GM18867 (cell line): ENCODE measurements at regions not wholly inside any gene's neighbourhood (a gene's known extent, or its start where the extent isn't known, plus 50 kb on each side); places are given as distances from the start of the nearest gene placed in this dataset.

ENCODE experiments used
- ATAC-seq: cut with Tn5 transposase; IDR thresholded peaks from one replicate; pipeline ENCODE4 v1.9.1; 2021; ENCODE audit warnings: mild to moderate bottlenecking, moderate library complexity; ENCODE audit not compliant: unreplicated experiment

DNA sequence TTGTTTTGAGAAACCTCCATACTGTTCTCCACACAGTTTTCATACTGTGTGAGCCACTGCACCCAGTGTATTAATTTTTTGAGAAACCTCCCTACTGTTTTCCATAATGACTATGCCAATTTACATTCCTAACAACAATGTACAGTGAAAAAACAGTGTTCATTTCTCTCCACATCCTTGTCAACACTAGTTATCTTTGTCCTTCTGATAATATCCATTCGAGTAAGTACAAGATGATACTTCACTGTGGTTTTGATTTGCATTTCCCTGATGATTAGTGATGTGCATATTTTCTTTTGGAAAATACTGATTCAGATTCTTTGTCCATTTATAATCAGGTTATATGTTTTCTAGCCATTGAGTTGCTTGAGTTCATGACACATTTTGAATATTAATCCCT is 462.0 kb downstream of the CDH11 start:
- ATAC-seq: no peak

DNA sequence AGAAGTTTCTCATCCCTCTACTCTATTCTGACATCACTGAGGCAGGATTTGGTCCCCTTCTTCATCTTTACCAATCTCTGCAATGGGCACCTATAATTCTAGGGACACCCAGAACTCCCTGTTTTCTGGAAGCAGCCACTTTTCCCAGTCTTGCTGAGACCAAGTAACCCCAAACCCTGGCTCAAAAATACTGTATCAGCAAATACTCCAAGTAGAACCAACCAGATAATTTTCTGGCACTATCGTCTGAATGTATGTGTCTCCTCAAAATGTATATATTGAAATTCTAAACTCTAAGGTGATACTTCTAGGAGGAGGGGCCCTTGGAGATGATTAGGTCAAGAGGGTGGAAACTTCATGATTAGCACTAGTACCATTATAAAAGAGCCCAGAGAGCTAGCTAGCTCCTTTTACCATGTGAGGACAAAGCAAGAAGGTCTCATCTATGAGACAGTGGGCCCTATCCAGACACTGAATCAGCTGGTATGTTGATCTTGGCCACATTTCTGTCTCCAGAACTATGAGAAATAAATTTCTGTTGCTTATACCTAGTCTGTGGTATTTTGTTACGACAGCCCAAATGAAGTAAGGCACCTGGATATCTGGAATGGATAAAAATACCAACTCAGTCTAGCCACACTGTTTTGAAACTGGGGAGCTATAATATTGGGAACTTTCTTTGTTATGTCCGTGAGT is 464.4 kb downstream of the CDH11 start:
- no peak for ATAC-seq

GRCh38 chr16:64656471-64656870 is 465.4 kb downstream of the CDH11 start:
- ATAC-seq: no peak

- ATAC-seq: no peak
Measured at GRCh38 chr16:64654178-64654577, 467.7 kb downstream of the CDH11 start.

GRCh38 chr16:64648282-64648681 is 473.6 kb downstream of the CDH11 start:
- no peak for ATAC-seq

- ATAC-seq: no peak
Measured at GRCh38 chr16:64641343-64641742, 480.5 kb downstream of the CDH11 start.

GRCh38 chr16:64638766-64639165 is 483.1 kb downstream of the CDH11 start:
- no peak for ATAC-seq

- no peak for ATAC-seq
Measured at GRCh38 chr16:64629622-64630021, 492.2 kb downstream of the CDH11 start.

DNA sequence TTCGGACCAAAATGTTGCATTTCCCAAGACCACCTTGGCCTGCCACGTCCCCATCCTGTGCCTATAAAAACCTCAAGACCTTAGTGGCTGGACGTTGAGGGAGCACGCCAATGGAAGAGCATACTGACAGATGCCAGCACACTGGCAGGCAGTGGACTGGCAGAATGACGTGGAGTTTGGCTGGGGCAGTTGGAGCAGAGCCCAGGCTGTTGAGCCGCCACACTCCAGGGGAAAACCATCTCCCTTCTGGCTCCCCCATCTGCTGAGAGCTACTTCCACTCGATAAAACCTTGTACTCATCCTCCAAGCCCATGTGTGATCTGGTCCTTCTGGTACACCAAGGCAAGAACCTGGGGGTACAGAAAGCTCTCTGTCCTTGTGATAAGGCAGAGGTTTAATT is 494.1 kb downstream of the CDH11 start:
- ATAC-seq: no peak

DNA sequence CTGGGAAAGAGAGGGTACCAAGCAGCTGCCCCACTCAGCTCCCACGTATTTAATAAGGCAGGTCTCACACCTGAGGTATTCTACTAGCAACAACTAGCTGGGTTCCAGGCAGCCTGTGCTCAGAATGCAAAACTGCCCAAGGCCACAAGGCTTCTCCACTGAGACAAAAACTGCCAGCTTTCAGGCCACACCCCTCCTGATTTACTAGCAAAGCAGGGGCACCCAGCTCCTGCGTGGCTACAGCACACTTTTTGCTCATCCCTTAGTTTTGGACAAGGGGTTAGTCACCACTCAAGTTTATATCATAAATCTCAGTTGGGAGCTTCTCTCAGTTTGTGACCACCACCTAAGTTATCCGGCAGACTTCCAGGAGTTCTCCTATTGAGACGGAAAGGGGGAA is 494.6 kb downstream of the CDH11 start:
- ATAC-seq: no peak

- no peak for ATAC-seq
Measured at GRCh38 chr16:64626776-64627175, 495.1 kb downstream of the CDH11 start.

DNA sequence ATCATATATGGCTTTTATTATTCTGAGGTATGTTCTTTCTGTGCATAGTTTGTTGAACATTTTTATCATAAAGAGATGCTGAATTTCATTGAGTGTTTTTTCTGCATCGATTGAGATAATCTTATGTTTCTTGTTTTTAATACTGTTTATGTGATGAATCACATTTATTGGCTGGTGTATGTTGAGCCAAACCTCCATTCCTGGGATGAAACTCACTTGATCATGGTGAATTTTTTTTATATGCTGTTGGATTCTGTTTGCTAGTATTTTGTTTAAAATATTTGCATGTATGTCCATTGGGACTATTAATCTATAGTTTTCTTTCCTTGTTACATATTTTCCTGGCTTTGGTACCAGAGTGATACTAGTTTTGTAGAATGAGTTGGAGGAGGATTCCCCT is 500.2 kb downstream of the CDH11 start:
- no peak for ATAC-seq

DNA sequence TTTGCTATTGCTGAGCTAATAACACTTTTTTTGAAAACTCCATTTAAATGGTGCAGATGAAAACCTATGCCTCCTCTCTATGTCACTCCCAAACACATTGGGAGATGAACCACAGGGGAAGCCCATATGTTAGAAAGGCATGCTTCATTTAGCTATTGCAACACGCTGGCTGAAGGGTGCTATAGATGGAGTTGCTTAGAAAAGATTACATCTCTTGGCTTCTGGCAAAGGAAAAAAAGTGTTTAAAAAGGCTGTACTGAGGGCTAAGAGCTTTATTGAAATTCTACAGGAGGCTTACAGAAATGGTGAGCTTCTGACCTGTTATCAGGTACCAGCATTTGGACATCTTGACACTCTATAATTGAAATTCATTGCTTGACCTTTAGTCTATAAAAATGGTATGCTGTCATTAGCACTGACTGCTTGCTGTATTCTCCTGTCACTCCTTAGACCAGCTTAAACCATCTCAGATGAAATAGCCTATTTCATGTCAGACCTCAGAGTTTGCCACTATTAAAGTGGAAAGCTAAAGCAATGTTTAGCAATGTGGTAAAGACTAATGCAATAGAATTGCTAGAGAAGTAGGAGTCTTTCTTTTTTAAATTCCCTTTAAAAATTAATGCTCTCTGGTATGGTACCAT is 503.9 kb downstream of the CDH11 start:
- ATAC-seq: no peak

DNA sequence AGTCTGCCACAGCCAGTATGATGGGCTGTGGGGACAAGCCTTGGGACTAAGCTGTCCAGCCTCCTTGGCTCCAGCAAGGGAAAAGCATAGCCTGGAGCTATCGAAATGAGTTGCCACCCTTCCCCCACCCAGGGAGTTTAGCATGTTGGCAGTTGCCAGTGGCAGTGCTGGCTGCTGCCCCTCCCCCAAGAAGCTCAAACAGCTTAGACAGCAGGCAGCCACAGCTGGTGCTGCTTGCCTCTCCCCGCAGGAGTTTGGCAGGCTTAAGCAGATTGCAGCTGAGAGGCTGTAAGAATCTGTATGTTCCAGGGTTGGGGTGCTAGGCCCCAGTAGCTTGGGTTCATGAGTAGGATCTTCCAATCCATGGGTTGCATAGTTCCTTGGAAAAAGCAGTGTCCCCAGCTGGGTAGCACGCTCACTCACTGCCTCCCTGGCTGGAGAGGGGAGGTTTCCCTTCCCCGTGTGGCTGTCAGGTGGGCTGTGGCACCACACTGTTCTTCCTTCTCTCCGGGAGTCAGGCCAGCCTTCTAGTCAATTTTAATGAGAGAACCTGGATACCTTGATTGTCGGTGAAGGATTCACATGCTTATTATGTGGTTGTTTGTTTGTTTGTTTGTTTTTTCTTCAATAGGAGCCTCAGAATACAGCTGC is 506.1 kb downstream of the CDH11 start:
- no peak for ATAC-seq

- no peak for ATAC-seq
Measured at GRCh38 chr16:64596196-64596595, 525.7 kb downstream of the CDH11 start.

DNA sequence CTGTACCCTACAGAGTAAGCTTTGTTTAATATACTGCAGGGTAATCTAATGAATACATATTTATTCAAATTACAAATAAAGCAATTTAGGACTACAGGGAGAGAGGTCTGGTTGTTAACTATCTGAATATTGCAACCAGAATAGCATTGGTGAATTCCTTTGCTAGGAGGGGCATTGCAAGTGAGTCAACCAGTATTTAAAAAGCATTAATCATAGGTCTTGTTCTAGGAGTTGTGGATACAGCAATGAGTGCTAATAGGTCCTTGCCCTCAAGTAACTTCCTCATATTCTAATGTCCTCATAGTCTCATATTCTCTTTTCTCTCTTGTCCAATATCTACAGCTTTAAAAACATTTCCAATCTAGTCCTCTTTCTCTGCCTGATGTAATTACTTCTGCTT is 531.4 kb downstream of the CDH11 start:
- ATAC-seq: no peak

GRCh38 chr16:64589836-64590235 is 532.0 kb downstream of the CDH11 start:
- ATAC-seq: no peak

DNA sequence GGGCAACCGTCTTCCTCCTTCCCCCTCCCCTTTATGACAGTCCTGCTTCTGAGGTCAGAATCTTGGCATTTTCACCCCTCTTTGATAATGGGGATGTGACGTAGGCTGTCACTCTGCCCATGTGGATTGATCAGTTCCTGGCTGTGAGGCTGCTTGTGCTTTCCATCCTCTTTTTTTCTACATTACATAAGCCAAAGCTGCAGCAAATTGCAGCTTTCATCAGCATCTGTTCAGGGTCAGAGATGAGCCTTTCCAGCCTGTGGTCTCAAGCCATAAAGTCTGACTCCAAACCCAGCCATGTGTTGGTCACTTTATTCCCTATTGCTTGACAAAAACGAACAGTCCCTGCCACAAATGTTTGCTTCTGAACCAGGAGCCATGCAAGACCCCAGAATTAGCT is 535.1 kb downstream of the CDH11 start:
- no peak for ATAC-seq

GRCh38 chr16:64585367-64585766 is 536.5 kb downstream of the CDH11 start:
- ATAC-seq: no peak

- no peak for ATAC-seq
Measured at GRCh38 chr16:64580558-64580957, 541.3 kb downstream of the CDH11 start.

DNA sequence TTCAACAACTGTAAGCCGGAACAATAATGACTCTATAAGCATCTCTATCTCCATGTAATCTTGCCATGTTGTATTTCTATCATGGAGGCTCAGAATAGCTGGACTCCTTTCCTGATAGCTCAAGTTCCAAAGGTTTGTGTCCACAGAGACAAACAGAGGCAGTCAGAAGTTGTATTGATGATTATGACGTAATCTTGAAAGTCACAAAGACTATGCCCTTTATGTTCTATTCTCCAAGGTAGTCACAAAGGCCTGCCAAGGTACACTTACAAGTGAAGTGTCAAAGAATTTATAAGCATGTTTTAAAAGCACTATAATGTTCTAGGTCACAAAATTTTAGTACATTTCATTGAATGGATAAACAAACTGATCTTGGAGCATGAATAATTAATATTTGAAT is 542.2 kb downstream of the CDH11 start:
- ATAC-seq: no peak

- ATAC-seq: no peak
Measured at GRCh38 chr16:64545768-64546167, 576.1 kb downstream of the CDH11 start.
